GM12892 (cell line): ENCODE measurements at regions not wholly inside any gene's neighbourhood (a gene's known extent, or its start where the extent isn't known, plus 50 kb on each side); places are given as distances from the start of the nearest gene placed in this dataset.

Experiments
- POLR2A ChIP-seq: IDR thresholded peaks from 2 replicates; pipeline ENCODE4 v1.6.1; 2011; ENCODE audit warnings: low read depth, low read length, control low read depth
- POLR2AphosphoS5 ChIP-seq: IDR thresholded peaks from 2 replicates; pipeline ENCODE4 v1.6.1; 2011; ENCODE audit warnings: low read depth, low read length, control low read depth
- TAF1 ChIP-seq: IDR thresholded peaks from 2 replicates; pipeline ENCODE4 v1.6.1; 2011; ENCODE audit warnings: low read depth, mild to moderate bottlenecking, control low read depth, low read length, borderline replicate concordance

DNA sequence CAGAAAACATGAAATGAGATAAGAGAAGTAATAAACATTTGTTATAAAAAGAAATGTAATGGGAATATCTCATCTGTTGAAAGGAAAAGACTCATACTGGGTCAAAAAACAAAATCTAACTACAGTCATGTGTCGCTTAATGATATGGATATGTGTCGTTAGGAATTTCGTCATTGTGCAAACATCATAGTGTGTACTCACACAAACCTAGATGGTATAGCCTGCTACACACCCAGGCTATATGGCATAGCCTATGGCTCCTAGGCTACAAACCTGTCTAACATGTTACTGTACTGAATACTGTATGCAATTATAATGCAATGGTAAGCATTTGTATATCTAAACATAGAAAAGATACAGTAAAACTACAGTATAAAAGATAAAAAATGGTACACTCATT lies 89.8 kb upstream of the ZC3H12C start:
- TF ChIP-seq POLR2A (no peak), POLR2AphosphoS5 (no peak), TAF1 (no peak)
